RPMI8226 (cell line): ENCODE measurements at regions not wholly inside any gene's neighbourhood (a gene's known extent, or its start where the extent isn't known, plus 50 kb on each side); places are given as distances from the start of the nearest gene placed in this dataset.
"Not testable (repeated sequence)": the region's sequence is repeated elsewhere in the genome, so short reads cannot be mapped to it uniquely, and the experiment has no call there.

ENCODE experiments used
- DNase-seq: peaks from one replicate; pipeline ENCODE4 v3.0.0-alpha.2; 2015

GRCh38 chr7:35910621-35911020 lies 109.8 kb downstream of the SEPTIN7 start:
- not testable (repeated sequence) for DNase-seq

- DNase-seq = not testable (repeated sequence)
These were observed 112.5 kb downstream of the SEPTIN7 start for GRCh38 chr7:35913350-35913749.

DNA sequence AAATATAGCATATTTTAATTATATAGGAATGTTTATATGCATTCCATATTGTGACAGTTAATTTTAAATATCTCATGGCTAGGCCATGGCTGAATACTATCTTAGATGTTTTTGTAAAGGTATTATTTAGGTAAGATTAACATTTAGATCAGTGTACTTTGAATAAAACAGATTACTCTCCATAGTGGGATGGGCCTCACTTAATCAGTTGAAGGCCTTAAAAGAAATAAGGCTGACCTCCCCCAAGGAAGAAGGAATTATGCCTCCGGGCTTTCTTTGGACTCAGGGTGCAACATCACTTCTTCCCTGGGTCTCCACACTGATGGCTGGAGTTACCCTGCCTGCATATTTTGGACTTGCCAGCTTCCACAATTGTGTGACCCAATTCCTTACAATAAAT lies 113.4 kb downstream of the SEPTIN7 start:
- DNase-seq = not testable (repeated sequence)

DNA sequence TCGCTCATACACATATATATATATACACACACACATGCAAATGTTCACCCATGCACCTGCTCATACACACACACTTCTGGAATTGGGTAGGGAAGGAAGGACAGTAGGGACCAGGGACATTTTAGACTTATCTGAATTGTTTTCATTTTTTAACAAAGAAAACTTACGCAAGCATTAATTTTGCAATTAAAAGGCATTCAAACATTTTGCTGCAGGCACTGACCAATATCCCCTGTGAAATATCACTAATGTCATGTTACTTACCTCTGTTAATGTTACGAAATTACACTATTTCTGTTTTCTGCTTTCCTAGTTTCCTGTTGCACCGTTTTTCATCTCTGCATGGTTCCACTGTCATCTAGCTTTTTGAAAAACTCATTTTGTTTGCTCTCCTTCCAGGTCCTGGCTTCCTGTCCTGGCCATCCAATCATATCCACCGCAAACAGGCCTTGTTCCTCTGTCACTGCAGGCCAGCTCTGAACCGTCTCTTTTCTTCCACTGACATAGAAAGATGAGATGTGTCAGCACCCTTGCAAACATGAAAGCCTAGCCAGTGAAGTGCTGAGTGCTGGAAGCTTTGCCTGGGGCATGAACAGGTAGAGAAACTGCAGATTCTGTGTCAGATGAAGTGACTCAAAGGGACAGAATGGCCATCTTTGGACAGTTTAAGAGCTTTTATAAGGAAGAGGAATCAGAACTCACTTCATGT lies 114.5 kb downstream of the SEPTIN7 start:
- DNase-seq = peak; percentile 9

- not testable (repeated sequence) for DNase-seq
These were observed 117.4 kb downstream of the SEPTIN7 start for GRCh38 chr7:35918217-35918616.

DNA sequence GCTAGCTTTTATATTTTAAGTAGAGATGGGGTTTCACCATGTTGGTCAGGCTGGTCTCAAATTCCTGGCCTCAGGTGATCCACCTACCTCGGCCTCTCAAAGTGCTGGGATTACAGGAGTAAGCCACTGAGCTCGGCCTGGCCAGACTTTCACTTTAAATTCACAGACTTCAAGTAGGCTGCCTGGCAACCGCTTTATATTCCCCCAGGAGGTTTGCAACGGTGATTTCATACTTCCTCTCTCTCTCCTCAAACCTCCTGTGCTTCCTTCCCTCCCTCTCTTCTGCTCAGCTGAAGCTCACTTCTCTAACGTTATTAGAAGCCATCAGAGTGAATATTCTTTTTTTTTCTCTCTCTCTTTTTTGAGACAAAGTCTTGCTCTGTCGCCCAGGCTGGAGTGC lies 118.8 kb downstream of the SEPTIN7 start:
- not testable (repeated sequence) for DNase-seq

DNA sequence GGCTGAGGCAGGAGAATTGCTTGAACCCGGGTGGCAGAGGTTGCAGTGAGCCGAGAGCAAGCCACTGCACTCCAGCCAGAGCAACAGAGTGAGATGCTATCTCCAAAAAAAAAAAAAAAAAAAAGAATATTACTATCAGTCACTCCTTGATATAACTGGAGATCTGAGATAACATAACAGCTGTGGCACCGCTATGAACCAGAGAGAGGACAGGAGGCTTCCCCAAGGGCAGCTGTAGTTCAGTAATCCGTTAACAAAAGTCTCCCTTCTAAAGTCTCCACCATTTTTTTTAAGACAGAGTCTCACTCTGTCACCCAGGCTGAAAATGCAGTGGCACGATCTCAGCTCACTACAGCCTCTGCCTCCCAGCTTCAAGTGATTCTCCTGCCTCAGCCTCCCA lies 120.5 kb downstream of the SEPTIN7 start:
- DNase-seq = not testable (repeated sequence)

GRCh38 chr7:35924668-35925067 lies 123.8 kb downstream of the SEPTIN7 start:
- DNase-seq = peak; percentile 33

DNA sequence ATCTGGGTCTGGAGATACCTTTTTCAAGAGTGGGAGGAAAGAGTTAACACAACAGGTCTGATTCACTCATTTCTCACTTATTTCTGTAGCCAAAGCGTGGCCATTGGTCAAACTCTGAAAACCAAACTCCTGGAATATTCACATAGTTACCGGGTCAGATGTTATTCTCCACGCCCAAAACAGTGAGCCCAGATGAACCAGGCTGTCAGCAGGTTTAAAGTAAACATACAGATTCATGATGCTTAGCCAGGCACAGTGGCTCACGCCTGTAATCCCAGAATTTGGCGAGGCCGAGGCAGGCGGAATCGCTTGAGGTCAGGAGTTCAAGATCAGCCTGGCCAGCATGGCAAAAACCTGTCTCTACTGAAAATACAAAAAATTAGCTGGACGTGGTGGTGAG lies 126.1 kb downstream of the SEPTIN7 start:
- DNase-seq = not testable (repeated sequence)

- not testable (repeated sequence) for DNase-seq
These were observed 130.3 kb downstream of the SEPTIN7 start for GRCh38 chr7:35931134-35931533.

DNA sequence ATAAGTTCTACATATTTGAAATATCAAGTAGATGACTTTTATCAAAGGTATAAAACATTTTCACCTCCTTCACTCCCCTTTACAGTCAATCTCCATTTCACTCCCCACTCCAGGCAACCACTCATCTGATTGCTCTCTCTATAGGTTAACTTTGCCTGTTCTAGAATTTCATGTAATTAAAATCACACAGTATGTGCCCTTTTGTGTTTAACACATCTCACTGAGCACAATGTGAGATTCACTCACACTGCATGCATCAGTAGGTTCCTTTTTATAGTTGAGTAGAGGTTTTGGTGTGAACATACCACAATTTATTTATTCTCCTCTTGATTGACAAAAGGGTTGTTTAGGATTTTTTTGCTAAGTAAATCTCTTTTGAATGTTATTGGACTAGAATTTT lies 130.7 kb downstream of the SEPTIN7 start:
- not testable (repeated sequence) for DNase-seq

DNA sequence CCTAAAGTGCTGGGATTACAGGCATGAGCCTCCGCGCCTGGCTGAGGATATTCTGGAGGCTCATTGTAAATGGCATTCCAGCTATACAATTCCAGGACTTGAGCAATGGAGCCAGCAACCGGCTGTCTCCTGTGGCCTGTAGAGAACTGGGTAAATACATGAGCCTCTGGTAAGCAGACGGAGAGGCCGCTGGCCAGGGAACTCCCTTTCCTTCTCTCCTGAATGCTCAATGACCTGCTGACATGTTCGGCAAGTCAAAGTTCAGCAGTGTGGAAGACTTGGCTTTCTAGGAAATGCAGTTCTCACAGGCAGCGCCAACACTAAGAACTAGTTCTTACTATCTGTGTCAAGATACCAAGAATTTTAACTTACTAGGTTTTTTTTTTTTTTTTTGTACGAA lies 139.8 kb downstream of the SEPTIN7 start:
- DNase-seq = not testable (repeated sequence)

- peak; percentile 5 for DNase-seq
These were observed 144.8 kb downstream of the SEPTIN7 start for GRCh38 chr7:35945621-35946020.

DNA sequence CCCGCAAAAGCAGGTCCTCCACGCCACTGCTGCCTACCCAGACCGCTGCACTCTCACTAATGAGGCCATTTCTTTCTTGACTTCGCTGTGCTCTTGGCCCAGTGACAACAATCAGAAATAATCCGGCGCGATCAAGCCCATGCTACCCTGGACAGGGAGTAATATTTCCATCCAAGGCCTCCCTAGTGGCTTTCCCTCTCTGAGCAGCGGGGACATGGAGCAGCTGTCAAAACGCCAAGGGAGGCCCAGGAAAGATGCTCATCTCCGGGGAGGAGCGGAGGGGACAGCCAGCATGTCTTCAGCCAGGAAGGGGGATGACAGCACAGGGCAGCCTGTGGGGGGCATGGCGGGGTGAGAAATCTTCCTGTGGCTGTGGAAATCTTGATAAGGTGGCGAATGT lies 154.9 kb downstream of the SEPTIN7 start:
- DNase-seq = not testable (repeated sequence)

DNA sequence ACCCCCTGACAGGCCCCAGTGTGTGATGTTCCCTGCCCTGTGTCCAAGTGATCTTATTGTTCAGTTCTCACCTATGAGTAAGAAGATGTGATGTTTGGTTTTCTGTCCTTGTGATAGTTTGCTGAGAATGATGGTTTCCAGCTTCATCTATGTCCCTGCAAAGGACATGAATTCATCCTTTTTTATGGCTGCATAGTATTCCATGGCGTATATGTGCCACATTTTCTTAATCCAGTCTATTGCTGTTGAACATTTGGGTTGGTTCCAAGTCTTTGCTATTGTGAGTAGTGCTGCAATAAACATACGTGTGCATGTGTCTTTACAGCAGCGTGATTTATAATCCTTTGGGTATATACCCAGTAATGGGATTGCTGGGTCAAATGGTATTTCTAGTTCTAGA lies 156.1 kb downstream of the SEPTIN7 start:
- DNase-seq = not testable (repeated sequence)

- not testable (repeated sequence) for DNase-seq
These were observed 160.4 kb downstream of the SEPTIN7 start for GRCh38 chr7:35961260-35961659.

GRCh38 chr7:35962607-35963006 lies 161.8 kb downstream of the SEPTIN7 start:
- not testable (repeated sequence) for DNase-seq

DNA sequence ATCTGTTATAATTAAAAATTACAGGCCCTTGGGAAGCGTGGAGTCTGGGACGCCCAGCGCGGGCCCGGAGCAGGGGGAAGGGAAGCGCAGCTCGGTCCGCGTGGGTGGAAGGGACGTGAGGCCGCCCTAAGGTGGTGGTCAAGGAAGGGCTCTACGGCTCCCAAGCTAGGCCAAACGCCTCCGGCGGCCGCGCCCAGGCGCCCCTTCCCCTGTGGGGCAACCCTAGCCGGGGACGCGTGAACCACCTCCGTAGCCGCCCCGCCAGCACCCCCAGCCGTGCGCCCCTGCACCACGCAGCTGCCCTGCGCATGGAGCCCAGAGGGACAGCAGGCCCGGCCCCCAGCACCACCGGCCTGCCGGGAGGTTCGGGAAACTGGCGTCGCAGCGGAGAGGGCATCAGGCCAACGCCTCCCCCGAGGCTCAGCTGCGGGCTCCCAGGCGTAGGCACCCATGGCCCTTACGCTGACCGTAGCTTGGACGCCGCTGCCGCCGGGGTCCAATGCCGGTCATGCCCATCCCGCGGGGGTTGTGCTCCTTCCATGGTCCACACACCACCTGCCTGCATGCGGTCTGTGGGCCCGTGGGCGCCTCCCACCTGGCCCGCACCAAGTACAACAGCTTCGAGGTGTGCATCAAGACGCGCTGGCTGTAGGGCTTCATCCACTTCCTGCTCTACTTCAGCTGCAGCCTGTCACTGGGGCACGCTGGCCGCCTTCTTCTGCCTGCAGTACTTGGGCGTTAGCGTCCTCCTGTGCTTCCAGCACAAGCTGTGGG lies 166.7 kb downstream of the SEPTIN7 start:
- DNase-seq = no peak

- DNase-seq = no peak
These were observed 167.5 kb downstream of the SEPTIN7 start for GRCh38 chr7:35968140-35968940.

GRCh38 chr7:35969066-35969465 lies 168.2 kb downstream of the SEPTIN7 start:
- no peak for DNase-seq

DNA sequence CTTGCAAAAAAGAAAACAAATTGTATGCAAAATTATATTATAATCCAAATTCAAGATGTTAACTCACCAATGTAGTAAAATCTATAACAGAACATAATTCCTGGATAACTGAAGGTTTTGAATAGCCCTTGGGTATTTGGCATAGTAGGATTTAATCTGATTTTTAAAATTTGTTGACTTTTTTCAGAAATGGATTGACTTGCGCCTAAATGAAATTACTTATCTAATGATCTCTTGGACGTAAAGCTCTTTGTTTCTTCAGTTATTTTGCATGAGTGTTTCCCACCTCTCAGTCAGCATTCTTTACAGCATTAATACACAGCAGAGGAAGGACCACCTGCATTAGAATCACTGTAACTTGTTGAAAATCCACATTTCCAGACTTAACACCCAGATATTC lies 169.6 kb downstream of the SEPTIN7 start:
- DNase-seq = no peak

DNA sequence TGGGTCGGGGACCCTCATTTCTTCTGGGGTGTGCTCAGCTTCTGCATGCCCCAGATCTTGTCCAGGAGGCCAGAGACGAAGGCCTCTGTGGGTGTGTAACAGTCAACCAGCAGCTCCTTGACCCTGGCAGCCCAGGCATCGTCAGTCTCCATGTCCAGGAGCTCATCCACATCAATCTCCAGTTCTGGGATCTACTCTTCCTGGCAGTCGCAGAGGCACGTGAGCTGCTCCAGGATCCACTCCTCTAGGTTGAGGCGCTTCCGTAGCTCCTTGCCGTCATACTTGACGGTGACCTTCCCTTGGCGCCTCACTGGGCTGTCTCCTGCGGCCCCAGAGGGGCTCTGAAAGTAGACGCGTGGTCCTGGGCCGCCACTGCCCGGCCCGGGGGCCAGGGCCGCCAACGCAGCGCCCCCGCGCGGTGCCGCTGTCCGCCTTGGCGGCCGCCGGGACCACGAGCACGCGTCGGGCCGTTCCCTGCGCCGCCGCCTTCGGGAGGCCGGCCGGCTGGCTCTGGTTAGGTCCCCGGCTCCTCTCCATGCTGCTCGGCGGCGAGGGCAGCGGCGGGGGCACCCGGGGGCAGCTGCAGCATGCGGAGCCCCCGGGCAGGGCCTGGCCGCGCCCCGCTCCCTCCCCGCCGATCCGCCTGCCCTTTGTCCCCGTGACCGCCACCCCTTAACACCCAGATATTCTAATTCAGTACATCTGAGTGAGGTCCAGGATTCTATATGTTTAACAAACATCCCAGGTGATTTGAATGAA lies 170.5 kb downstream of the SEPTIN7 start:
- DNase-seq = peak; percentile 26
